ENCODE measurements at regions not wholly inside any gene's neighbourhood (a gene's known extent, or its start where the extent isn't known, plus 50 kb on each side); places are given as distances from the start of the nearest gene placed in this dataset.

DNA sequence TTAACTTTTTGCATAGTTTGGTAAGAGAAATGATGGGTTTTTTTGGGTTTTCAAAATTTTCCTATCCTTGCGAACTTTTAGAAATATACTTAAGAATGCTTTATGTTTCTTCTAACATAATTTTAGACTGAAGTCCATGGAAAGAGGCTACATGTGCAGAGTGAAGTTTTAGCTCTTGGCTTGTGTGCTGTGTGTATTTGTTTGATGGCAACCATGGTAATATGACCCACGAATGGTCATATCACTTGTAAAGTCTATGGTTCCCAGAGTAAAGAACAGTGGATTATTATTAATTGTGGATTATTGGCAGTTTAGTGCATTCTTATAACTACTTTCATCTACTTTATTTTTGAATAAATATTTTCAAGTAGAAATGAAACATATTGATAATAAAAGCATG lies 124.0 kb upstream of the GOLGA6L4 start:
- TF ChIP-seq, protein P1, sequence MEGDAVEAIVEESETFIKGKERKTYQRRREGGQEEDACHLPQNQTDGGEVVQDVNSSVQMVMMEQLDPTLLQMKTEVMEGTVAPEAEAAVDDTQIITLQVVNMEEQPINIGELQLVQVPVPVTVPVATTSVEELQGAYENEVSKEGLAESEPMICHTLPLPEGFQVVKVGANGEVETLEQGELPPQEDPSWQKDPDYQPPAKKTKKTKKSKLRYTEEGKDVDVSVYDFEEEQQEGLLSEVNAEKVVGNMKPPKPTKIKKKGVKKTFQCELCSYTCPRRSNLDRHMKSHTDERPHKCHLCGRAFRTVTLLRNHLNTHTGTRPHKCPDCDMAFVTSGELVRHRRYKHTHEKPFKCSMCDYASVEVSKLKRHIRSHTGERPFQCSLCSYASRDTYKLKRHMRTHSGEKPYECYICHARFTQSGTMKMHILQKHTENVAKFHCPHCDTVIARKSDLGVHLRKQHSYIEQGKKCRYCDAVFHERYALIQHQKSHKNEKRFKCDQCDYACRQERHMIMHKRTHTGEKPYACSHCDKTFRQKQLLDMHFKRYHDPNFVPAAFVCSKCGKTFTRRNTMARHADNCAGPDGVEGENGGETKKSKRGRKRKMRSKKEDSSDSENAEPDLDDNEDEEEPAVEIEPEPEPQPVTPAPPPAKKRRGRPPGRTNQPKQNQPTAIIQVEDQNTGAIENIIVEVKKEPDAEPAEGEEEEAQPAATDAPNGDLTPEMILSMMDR (conservative IDR thresholded peaks at IDR 0.05; ENCODE audit: low read depth, low read length) = no peak
- TF ChIP-seq NFE2L2 (IDR thresholded peaks at IDR 0.05; ENCODE audit: low read depth, low read length) (no peak), CHD1 (IDR thresholded peaks at IDR 0.05; ENCODE audit: low read depth, low read length) (no peak), RAD21 (IDR thresholded peaks at IDR 0.05; ENCODE audit: low read length) (no peak)
